ENCODE measurements at regions not wholly inside any gene's neighbourhood (a gene's known extent, or its start where the extent isn't known, plus 50 kb on each side); places are given as distances from the start of the nearest gene placed in this dataset.

- FAIRE-seq: no peak
- intact Hi-C loops (cut with DNase I): no loop called here
- H3K4me1 ChIP-seq (ENCODE audit: control insufficient read depth in 2 of 3, insufficient read depth in 2 of 3, low read depth in 1 of 3, low read length in 3 of 3): no peaks in the 10 kb centered on the region
Measured at GRCh38 chr14:97712471-97712870, 915.3 kb downstream of the VRK1 start.

GRCh38 chr14:97713023-97713422, 915.8 kb downstream of the VRK1 start:
- no peak for DNase-seq
- FAIRE-seq: no peak
- no peak overlapping the region for H3K4me3 ChIP-seq (ENCODE audit: low read length in 3 of 3)
- H3K27me3 ChIP-seq (ENCODE audit: control insufficient read depth, insufficient read depth, low read length): no peaks in the 10 kb centered on the region
- no peaks in the 10 kb centered on the region for H3K4me1 ChIP-seq (ENCODE audit: control insufficient read depth in 2 of 3, insufficient read depth in 2 of 3, low read depth in 1 of 3, low read length in 3 of 3)
- H3K36me3 ChIP-seq (ENCODE audit: control insufficient read depth in 2 of 3, insufficient read depth in 3 of 3, low read length in 3 of 3): no peaks in the 10 kb centered on the region
- intact Hi-C loops (cut with DNase I): no loop called here
- no peak overlapping the region for H3K9ac ChIP-seq (ENCODE audit: low read length in 3 of 3)
- H3K9me3 ChIP-seq (ENCODE audit: control insufficient read depth in 2 of 3, insufficient read depth in 1 of 3, low read length in 3 of 3): no peaks in the 10 kb centered on the region
- no peak overlapping the region for H3K27ac ChIP-seq (ENCODE audit: low read depth in 2 of 2, low read length in 2 of 2)
- no peak for TF ChIP-seq CTCF (IDR thresholded peaks at IDR 0.05; ENCODE audit: borderline replicate concordance, extremely low read depth, insufficient read depth)

More at GRCh38 chr14:97712471-97712870, 915.3 kb downstream of the VRK1 start:
- H3K27ac ChIP-seq (ENCODE audit: low read depth in 2 of 2, low read length in 2 of 2): no peak overlapping the region
- no peak for DNase-seq
- H3K4me3 ChIP-seq (ENCODE audit: low read length in 3 of 3): no peak overlapping the region
- TF ChIP-seq CTCF (IDR thresholded peaks at IDR 0.05; ENCODE audit: borderline replicate concordance, extremely low read depth, insufficient read depth): no peak
- H3K9ac ChIP-seq (ENCODE audit: low read length in 3 of 3): no peak overlapping the region
- H3K9me3 ChIP-seq (ENCODE audit: control insufficient read depth in 2 of 3, insufficient read depth in 1 of 3, low read length in 3 of 3): no peaks in the 10 kb centered on the region
- no peaks in the 10 kb centered on the region for H3K27me3 ChIP-seq (ENCODE audit: control insufficient read depth, insufficient read depth, low read length)
- no peaks in the 10 kb centered on the region for H3K36me3 ChIP-seq (ENCODE audit: control insufficient read depth in 2 of 3, insufficient read depth in 3 of 3, low read length in 3 of 3)

- no peak overlapping the region for H3K27ac ChIP-seq (ENCODE audit: low read depth in 2 of 2, low read length in 2 of 2)
- no peaks in the 10 kb centered on the region for H3K36me3 ChIP-seq (ENCODE audit: control insufficient read depth in 2 of 3, insufficient read depth in 3 of 3, low read length in 3 of 3)
- H3K4me3 ChIP-seq (ENCODE audit: low read length in 3 of 3): no peak overlapping the region
- no peak for FAIRE-seq
- H3K4me1 ChIP-seq (ENCODE audit: control insufficient read depth in 2 of 3, insufficient read depth in 2 of 3, low read depth in 1 of 3, low read length in 3 of 3): no peaks in the 10 kb centered on the region
- H3K9me3 ChIP-seq (ENCODE audit: control insufficient read depth in 2 of 3, insufficient read depth in 1 of 3, low read length in 3 of 3): peaks cover 0 to 8% (median 4%) of the 10 kb centered on the region in 3 donors
- intact Hi-C loops (cut with DNase I): no loop called here
- TF ChIP-seq CTCF (IDR thresholded peaks at IDR 0.05; ENCODE audit: borderline replicate concordance, extremely low read depth, insufficient read depth): no peak
- DNase-seq: no peak
- H3K9ac ChIP-seq (ENCODE audit: low read length in 3 of 3): no peak overlapping the region
- H3K27me3 ChIP-seq (ENCODE audit: control insufficient read depth, insufficient read depth, low read length): no peaks in the 10 kb centered on the region
Measured at GRCh38 chr14:97718886-97719442, 921.8 kb downstream of the VRK1 start.

- Histone ChIP-seq H3K9me3 (ENCODE audit: control insufficient read depth in 2 of 3, insufficient read depth in 1 of 3, low read length in 3 of 3) (peaks cover 0 to 8% (median 4%) of the 10 kb centered on the region in 3 donors), H3K27ac (ENCODE audit: low read depth in 2 of 2, low read length in 2 of 2) (no peak overlapping the region), H3K4me1 (ENCODE audit: control insufficient read depth in 2 of 3, insufficient read depth in 2 of 3, low read depth in 1 of 3, low read length in 3 of 3) (no peaks in the 10 kb centered on the region), H3K4me3 (ENCODE audit: low read length in 3 of 3) (no peak overlapping the region), H3K27me3 (ENCODE audit: control insufficient read depth, insufficient read depth, low read length) (no peaks in the 10 kb centered on the region), H3K9ac (ENCODE audit: low read length in 3 of 3) (no peak overlapping the region), H3K36me3 (ENCODE audit: control insufficient read depth in 2 of 3, insufficient read depth in 3 of 3, low read length in 3 of 3) (no peaks in the 10 kb centered on the region)
- intact Hi-C loops (cut with DNase I): no loop called here
- no peak for FAIRE-seq
- no peak for DNase-seq
- TF ChIP-seq CTCF (IDR thresholded peaks at IDR 0.05; ENCODE audit: borderline replicate concordance, extremely low read depth, insufficient read depth): no peak
Measured at GRCh38 chr14:97719931-97720330, 922.7 kb downstream of the VRK1 start.

Data from kidney (tissue), 13 donors.